ENCODE measurements at regions not wholly inside any gene's neighbourhood (a gene's known extent, or its start where the extent isn't known, plus 50 kb on each side); places are given as distances from the start of the nearest gene placed in this dataset.

GRCh38 chr14:49401373-49401772 is 184.8 kb downstream of the RPS29 start:
- Mint-ChIP-seq H3K4me1 (no peaks in the 10 kb centered on the region), H3K27ac (ENCODE audit: unreplicated experiment) (no peak overlapping the region), H3K9me3 (peaks cover 2% of the 10 kb centered on the region), H3K36me3 (ENCODE audit: low read depth) (no peaks in the 10 kb centered on the region), H3K4me3 (no peak overlapping the region), H3K27me3 (ENCODE audit: low read depth) (no peaks in the 10 kb centered on the region)
- TF ChIP-seq CTCF (conservative IDR thresholded peaks at IDR 0.05), result no peak
- DNase-seq (ENCODE audit: low read depth, low spot score), result no peak

DNA sequence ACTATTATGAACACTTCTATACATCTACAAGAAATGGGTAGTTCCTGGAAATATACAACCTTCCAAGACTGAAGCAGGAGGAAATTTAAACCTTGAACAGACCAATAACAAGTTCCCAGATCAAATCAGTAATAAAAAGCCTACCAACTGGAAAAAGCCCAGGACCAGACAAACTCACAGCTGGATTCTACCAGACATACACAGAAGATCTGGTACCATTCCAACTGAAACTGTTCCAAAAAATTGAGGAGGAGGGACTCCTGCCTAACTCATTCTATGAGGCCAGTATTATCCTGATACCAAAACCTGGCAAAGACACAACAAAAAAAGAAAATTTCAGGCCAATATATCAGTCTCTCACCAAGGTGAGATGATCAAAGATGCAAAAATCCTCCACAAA is 189.4 kb downstream of the RPS29 start:
- no peak overlapping the region for H3K4me3 Mint-ChIP-seq
- H3K4me1 Mint-ChIP-seq, result no peaks in the 10 kb centered on the region
- H3K36me3 Mint-ChIP-seq (ENCODE audit: low read depth), result no peaks in the 10 kb centered on the region
- H3K27me3 Mint-ChIP-seq (ENCODE audit: low read depth), result peaks cover 5% of the 10 kb centered on the region
- DNase-seq (ENCODE audit: low read depth, low spot score), result no peak
- H3K9me3 Mint-ChIP-seq, result peaks cover 5% of the 10 kb centered on the region
- TF ChIP-seq CTCF (conservative IDR thresholded peaks at IDR 0.05), result no peak
- H3K27ac Mint-ChIP-seq (ENCODE audit: unreplicated experiment), result no peak overlapping the region

GRCh38 chr14:49381778-49382177 is 204.4 kb downstream of the RPS29 start:
- no peak for DNase-seq (ENCODE audit: low read depth, low spot score)
- no peaks in the 10 kb centered on the region for H3K27me3 Mint-ChIP-seq (ENCODE audit: low read depth)
- H3K27ac Mint-ChIP-seq (ENCODE audit: unreplicated experiment), result no peak overlapping the region
- H3K36me3 Mint-ChIP-seq (ENCODE audit: low read depth), result peaks cover 4% of the 10 kb centered on the region
- H3K4me1 Mint-ChIP-seq, result no peaks in the 10 kb centered on the region
- no peak for TF ChIP-seq CTCF (conservative IDR thresholded peaks at IDR 0.05)
- H3K9me3 Mint-ChIP-seq, result peaks cover 12% of the 10 kb centered on the region
- no peak overlapping the region for H3K4me3 Mint-ChIP-seq

GRCh38 chr14:49367696-49368095 is 218.5 kb downstream of the RPS29 start:
- TF ChIP-seq CTCF (conservative IDR thresholded peaks at IDR 0.05), result no peak
- Mint-ChIP-seq H3K27me3 (ENCODE audit: low read depth) (no peaks in the 10 kb centered on the region), H3K4me1 (peaks cover 12% of the 10 kb centered on the region), H3K27ac (ENCODE audit: unreplicated experiment) (no peak overlapping the region), H3K9me3 (no peaks in the 10 kb centered on the region), H3K36me3 (ENCODE audit: low read depth) (no peaks in the 10 kb centered on the region), H3K4me3 (no peak overlapping the region)
- DNase-seq (ENCODE audit: low read depth, low spot score), result no peak

DNA sequence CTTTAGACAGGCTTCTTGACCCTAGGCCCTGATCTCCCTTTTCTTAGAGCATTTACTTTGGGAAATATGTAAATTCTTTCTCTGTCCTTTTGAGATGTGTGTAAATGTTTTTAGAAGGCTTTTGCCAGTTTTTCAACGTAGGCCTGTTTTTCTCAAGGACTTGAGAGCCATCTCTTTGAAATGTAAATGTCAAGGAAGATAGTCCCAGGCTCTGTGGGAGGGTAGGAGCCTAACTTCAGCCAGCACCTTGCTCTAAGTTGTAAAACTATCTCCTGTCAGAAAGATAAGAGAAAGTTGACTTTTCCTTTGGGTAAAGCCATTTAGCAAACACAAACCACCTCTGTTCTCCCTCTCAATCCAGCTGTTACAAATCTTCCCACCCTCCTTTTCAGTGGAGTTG is 219.8 kb downstream of the RPS29 start:
- no peak for DNase-seq (ENCODE audit: low read depth, low spot score)
- no peak for TF ChIP-seq CTCF (conservative IDR thresholded peaks at IDR 0.05)
- H3K9me3 Mint-ChIP-seq, result no peaks in the 10 kb centered on the region
- H3K4me3 Mint-ChIP-seq, result no peak overlapping the region
- H3K4me1 Mint-ChIP-seq, result peaks cover 12% of the 10 kb centered on the region
- no peaks in the 10 kb centered on the region for H3K36me3 Mint-ChIP-seq (ENCODE audit: low read depth)
- H3K27ac Mint-ChIP-seq (ENCODE audit: unreplicated experiment), result no peak overlapping the region
- no peaks in the 10 kb centered on the region for H3K27me3 Mint-ChIP-seq (ENCODE audit: low read depth)

DNA sequence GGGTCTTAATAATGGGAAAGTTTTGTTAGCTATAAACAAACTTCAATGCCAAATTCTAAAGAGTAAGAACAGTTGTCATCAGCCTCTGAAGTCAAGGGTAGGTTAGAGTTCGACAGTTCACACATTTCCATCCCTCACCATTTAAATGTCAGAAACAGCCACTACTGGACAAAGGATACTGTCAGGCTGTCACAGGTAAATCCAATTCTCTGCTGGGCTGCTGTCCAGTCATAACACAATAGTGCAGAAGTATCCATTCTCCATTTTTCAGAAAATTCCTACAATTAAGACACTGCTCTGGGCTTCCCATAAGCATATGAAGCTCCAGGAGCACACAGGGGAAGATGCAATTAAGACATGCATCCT is 221.4 kb downstream of the RPS29 start:
- Mint-ChIP-seq H3K27me3 (ENCODE audit: low read depth) (no peaks in the 10 kb centered on the region), H3K27ac (ENCODE audit: unreplicated experiment) (no peak overlapping the region), H3K36me3 (ENCODE audit: low read depth) (no peaks in the 10 kb centered on the region), H3K4me1 (peaks cover 12% of the 10 kb centered on the region), H3K9me3 (no peaks in the 10 kb centered on the region), H3K4me3 (no peak overlapping the region)
- DNase-seq (ENCODE audit: low read depth, low spot score), result no peak
- no peak for TF ChIP-seq CTCF (conservative IDR thresholded peaks at IDR 0.05)
